PC-3 (cell line): ENCODE measurements at regions not wholly inside any gene's neighbourhood (a gene's known extent, or its start where the extent isn't known, plus 50 kb on each side); places are given as distances from the start of the nearest gene placed in this dataset.

Source experiments
- ATAC-seq: fragments of 200-7000 bp; cut with Tn5 transposase; 2 replicates; pipeline ENCODE4 v1.9.1; 2020; ENCODE audit warnings: mild to moderate bottlenecking, moderate library complexity
- BruUV-seq: library from RNA; stranded (reverse); fragments of 400-500 nt; replicated peaks from 2 replicates; lab custom pipeline; 2021; lab: Mats Ljungman, UMichigan
- CTCF ChIA-PET: fragments of 300-600 bp; sonication (Branson Sonifier 250); formaldehyde crosslinking; loops from one replicate; lab custom pipeline; 2022; ENCODE audit warnings: antibody characterized with exemption; lab: Charles Lee
- POLR2A ChIA-PET: fragments of 300-600 bp; sonication (Branson Sonifier 250); formaldehyde crosslinking; loops from one replicate; lab custom pipeline; 2022; ENCODE audit warnings: antibody characterized with exemption; ENCODE audit not compliant: unreplicated experiment; lab: Charles Lee
- DNase-seq: peaks from one replicate; pipeline ENCODE4 v3.0.0-alpha.2; 2015
- H2AFZ ChIP-seq: fragments of 300-600 bp; sonication (generic); 2 replicates; pipeline ENCODE4 v1.6.0; 2016; ENCODE audit warnings: antibody characterized with exemption, low read length
- H3F3A ChIP-seq: fragments of 300-600 bp; sonication (generic); one replicate; pipeline ENCODE4 v1.6.0; 2017; ENCODE audit warnings: antibody characterized with exemption, low read length, control low read depth, mild to moderate bottlenecking; ENCODE audit not compliant: unreplicated experiment
- H3K27ac ChIP-seq: fragments of 300-600 bp; sonication (generic); 2 replicates; pipeline ENCODE4 v1.5.1; 2016; ENCODE audit warnings: mild to moderate bottlenecking, low read length
- H3K27me3 ChIP-seq: fragments of 300-600 bp; sonication (generic); 2 replicates; pipeline ENCODE4 v1.6.1; 2016; ENCODE audit warnings: low read length, mixed read lengths
- H3K36me3 ChIP-seq: fragments of 300-600 bp; sonication (generic); 2 replicates; pipeline ENCODE4 v1.6.1; 2016; ENCODE audit warnings: low read depth, mixed run types, low read length, mixed read lengths
- H3K4me1 ChIP-seq: fragments of 300-600 bp; sonication (generic); 2 replicates; pipeline ENCODE4 v1.5.1; 2016; ENCODE audit warnings: low read length; ENCODE audit not compliant: insufficient read depth
- H3K4me2 ChIP-seq: fragments of 300-600 bp; sonication (generic); 2 replicates; pipeline ENCODE4 v1.6.0; 2016; ENCODE audit warnings: low read length
- H3K4me3 ChIP-seq: fragments of 300-600 bp; sonication (generic); 2 replicates; pipeline ENCODE4 v1.5.1; 2016; ENCODE audit warnings: mild to moderate bottlenecking, low read length, mixed read lengths
- H3K79me2 ChIP-seq: fragments of 300-600 bp; sonication (generic); 2 replicates; pipeline ENCODE4 v1.6.1; 2017; ENCODE audit warnings: low read length, mixed read lengths
- H3K9ac ChIP-seq: fragments of 300-600 bp; sonication (generic); 2 replicates; pipeline ENCODE4 v1.6.0; 2016; ENCODE audit warnings: mild to moderate bottlenecking, low read length
- H3K9me2 ChIP-seq: fragments of 300-600 bp; sonication (generic); replicated peaks from 2 replicates; pipeline ENCODE4 v1.6.1; 2016; ENCODE audit warnings: mixed run types, low read length, mixed read lengths
- H3K9me3 ChIP-seq: fragments of 300-600 bp; sonication (generic); 2 replicates; pipeline ENCODE4 v1.6.1; 2016; ENCODE audit warnings: low read length, mixed read lengths
- H4K20me1 ChIP-seq: fragments of 300-600 bp; sonication (generic); 2 replicates; pipeline ENCODE4 v1.6.1; 2016; ENCODE audit warnings: low read length, mixed read lengths
- CTCF ChIP-seq: fragments of 300-600 bp; sonication (generic); conservative IDR thresholded peaks from 2 replicates; pipeline ENCODE4 v1.5.1; 2017; ENCODE audit warnings: antibody characterized with exemption, low read depth, mild to moderate bottlenecking, low read length
- EZH2 ChIP-seq: fragments of 300-600 bp; sonication (generic); IDR thresholded peaks from one replicate; pipeline ENCODE4 v1.6.1; 2017; ENCODE audit warnings: antibody characterized with exemption, mild to moderate bottlenecking, low read length; ENCODE audit not compliant: unreplicated experiment
- EZH2phosphoT487 ChIP-seq: fragments of 300-600 bp; sonication (generic); IDR thresholded peaks from 2 replicates; pipeline ENCODE4 v1.6.1; 2018; ENCODE audit warnings: mild to moderate bottlenecking, antibody characterized with exemption, low read length, borderline replicate concordance
- intact Hi-C: fragments of 100-400 bp; cut with micrococcal nuclease; formaldehyde crosslinking; loops from 2 replicates; pipeline ENCODE4 v1.9.0; 2023

- no peak overlapping the region for H3K27ac ChIP-seq
Measured at GRCh38 chr4:114349543-114350175, 248.9 kb upstream of the UGT8 start.

GRCh38 chr4:114358901-114359300 is 239.7 kb upstream of the UGT8 start:
- TF ChIP-seq EZH2phosphoT487 (no peak), EZH2 (no peak), CTCF (no peak)
- no peak overlapping the region for H3K4me3 ChIP-seq
- no peaks in the 10 kb centered on the region for H3K27me3 ChIP-seq
- POLR2A ChIA-PET = no interaction called here
- H3K4me1 ChIP-seq = no peaks in the 10 kb centered on the region
- H3K9me3 ChIP-seq = no peaks in the 10 kb centered on the region
- CTCF ChIA-PET = no interaction called here
- no peaks in the 10 kb centered on the region for H3K36me3 ChIP-seq
- DNase-seq (no peak), ATAC-seq (no peak)
- no peaks in the 10 kb centered on the region for H3K9me2 ChIP-seq
- intact Hi-C loops = no loop called here
- BruUV-seq = no TSS peak
- no peak overlapping the region for H3K4me2 ChIP-seq
- no peaks in the 10 kb centered on the region for H3K79me2 ChIP-seq
- H3K27ac ChIP-seq = no peak overlapping the region
- no peak overlapping the region for H3K9ac ChIP-seq
- no peaks in the 10 kb centered on the region for H4K20me1 ChIP-seq
- no peaks in the 10 kb centered on the region for H3F3A ChIP-seq
- no peak overlapping the region for H2AFZ ChIP-seq

More at GRCh38 chr4:114349543-114350175, 248.9 kb upstream of the UGT8 start:
- Histone ChIP-seq H2AFZ (no peak overlapping the region), H3K9me3 (no peaks in the 10 kb centered on the region), H3K79me2 (no peaks in the 10 kb centered on the region), H3K27me3 (no peaks in the 10 kb centered on the region), H3K9ac (no peak overlapping the region), H3K36me3 (no peaks in the 10 kb centered on the region), H3K4me1 (peaks cover 5% of the 10 kb centered on the region; the same call in 1 of the 2 replicates), H4K20me1 (no peaks in the 10 kb centered on the region), H3F3A (no peaks in the 10 kb centered on the region), H3K4me2 (peak overlapping the region; percentile 30; the same call in 1 of the 2 replicates), H3K9me2 (no peaks in the 10 kb centered on the region), H3K4me3 (no peak overlapping the region)
- no TSS peak for BruUV-seq
- ATAC-seq = peak; percentile 95
- ChIA-PET CTCF (no interaction called here), POLR2A (no interaction called here)
- no peak for TF ChIP-seq EZH2
- TF ChIP-seq CTCF = no peak
- TF ChIP-seq EZH2phosphoT487 = no peak
- intact Hi-C loops = no loop called here
- DNase-seq = peak; percentile 42

GRCh38 chr4:114361249-114361648 is 237.4 kb upstream of the UGT8 start:
- H3K4me1 ChIP-seq = no peaks in the 10 kb centered on the region
- no peaks in the 10 kb centered on the region for H3K27me3 ChIP-seq
- no peaks in the 10 kb centered on the region for H4K20me1 ChIP-seq
- ATAC-seq = no peak
- H3F3A ChIP-seq = no peaks in the 10 kb centered on the region
- DNase-seq = no peak
- no peak overlapping the region for H3K27ac ChIP-seq
- no peak overlapping the region for H3K4me2 ChIP-seq
- ChIA-PET CTCF (no interaction called here), POLR2A (no interaction called here)
- H2AFZ ChIP-seq = no peak overlapping the region
- no peaks in the 10 kb centered on the region for H3K36me3 ChIP-seq
- no peak overlapping the region for H3K9ac ChIP-seq
- intact Hi-C loops = no loop called here
- TF ChIP-seq EZH2phosphoT487 (no peak), CTCF (no peak), EZH2 (no peak)
- no TSS peak for BruUV-seq
- no peaks in the 10 kb centered on the region for H3K79me2 ChIP-seq
- H3K9me3 ChIP-seq = no peaks in the 10 kb centered on the region
- H3K4me3 ChIP-seq = no peak overlapping the region
- H3K9me2 ChIP-seq = no peaks in the 10 kb centered on the region
